ENCODE measurements at regions not wholly inside any gene's neighbourhood (a gene's known extent, or its start where the extent isn't known, plus 50 kb on each side); places are given as distances from the start of the nearest gene placed in this dataset.

DNA sequence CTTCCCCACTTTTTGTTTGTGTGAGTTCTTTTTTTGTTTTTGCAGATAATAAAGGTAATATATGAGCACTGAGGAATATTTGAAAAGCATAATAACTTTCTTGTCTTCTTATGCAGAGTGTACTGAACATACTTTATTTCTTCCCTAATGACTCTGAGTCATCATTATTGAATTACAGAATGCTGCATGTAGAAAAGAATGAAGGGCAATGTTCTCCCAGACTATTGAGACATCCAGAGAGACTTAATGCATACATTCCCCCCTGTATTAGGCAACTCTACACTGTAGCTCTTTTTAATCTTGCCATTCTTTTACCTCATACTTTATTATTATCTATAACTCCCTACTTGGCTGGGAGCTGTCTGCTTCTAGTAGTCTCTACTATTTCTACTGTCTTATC, 240.5 kb upstream of the ANKRD50 start:
- no peaks in the 10 kb centered on the region for H4K20me1 ChIP-seq (replicated peaks; ENCODE audit: control insufficient read depth, extremely low read depth, insufficient read depth, low read length)
- FAIRE-seq (peak; percentile 62), DNase-seq (ENCODE audit: low read depth, low spot score) (peak; percentile 49)
- H3K36me3 ChIP-seq (ENCODE audit: control insufficient read depth in 2 of 2, extremely low read depth in 1 of 2, insufficient read depth in 2 of 2, low read length in 2 of 2): no peaks in the 10 kb centered on the region
- BruUV-seq (replicated peaks): no TSS peak
- dilution Hi-C loops (cut with MboI; ENCODE audit: extremely low pct_ligation_motif_present, low sequenced_read_pairs) (no loop called here), intact Hi-C loops (cut with micrococcal nuclease) (no loop called here)
- H3K27ac ChIP-seq (ENCODE audit: insufficient read depth, low read depth, low read length): no peak overlapping the region
- peaks cover 27% of the 10 kb centered on the region for H3K4me1 ChIP-seq (ENCODE audit: control insufficient read depth, extremely low read depth, insufficient read depth, low read length)
- no peak overlapping the region for H2AFZ ChIP-seq (ENCODE audit: low read depth, low read length)
- POLR2A ChIA-PET: no interaction called here
- no peak overlapping the region for H3K4me2 ChIP-seq (ENCODE audit: insufficient read depth, low read length)
- no peaks in the 10 kb centered on the region for H3K9me1 ChIP-seq (replicated peaks; ENCODE audit: control insufficient read depth, extremely low read depth, insufficient read depth, low read length)
- H3K27me3 ChIP-seq (ENCODE audit: control insufficient read depth in 2 of 2, insufficient read depth in 2 of 2, low read length in 2 of 2): no peaks in the 10 kb centered on the region
- TF ChIP-seq JUN (IDR thresholded peaks at IDR 0.05; ENCODE audit: borderline replicate concordance, insufficient read depth, insufficient read length, low read depth) (peak; percentile 27), POLR2A (IDR thresholded peaks at IDR 0.05; ENCODE audit: low read depth, low read length) (no peak), FOS (IDR thresholded peaks at IDR 0.05; ENCODE audit: borderline replicate concordance, insufficient read depth, low read length) (peak; percentile 43), GATA2 (IDR thresholded peaks at IDR 0.05; ENCODE audit: insufficient read depth, insufficient read length, low read depth, low read length) (no peak), EZH2 (IDR thresholded peaks at IDR 0.05; ENCODE audit: borderline replicate concordance, low read depth, low read length, severe bottlenecking) (no peak), POLR2AphosphoS5 (IDR thresholded peaks at IDR 0.05; ENCODE audit: insufficient read depth, low read depth, low read length) (no peak), MYC (IDR thresholded peaks at IDR 0.05; ENCODE audit: low read depth, low read length) (no peak)
- TF ChIP-seq, protein P1, sequence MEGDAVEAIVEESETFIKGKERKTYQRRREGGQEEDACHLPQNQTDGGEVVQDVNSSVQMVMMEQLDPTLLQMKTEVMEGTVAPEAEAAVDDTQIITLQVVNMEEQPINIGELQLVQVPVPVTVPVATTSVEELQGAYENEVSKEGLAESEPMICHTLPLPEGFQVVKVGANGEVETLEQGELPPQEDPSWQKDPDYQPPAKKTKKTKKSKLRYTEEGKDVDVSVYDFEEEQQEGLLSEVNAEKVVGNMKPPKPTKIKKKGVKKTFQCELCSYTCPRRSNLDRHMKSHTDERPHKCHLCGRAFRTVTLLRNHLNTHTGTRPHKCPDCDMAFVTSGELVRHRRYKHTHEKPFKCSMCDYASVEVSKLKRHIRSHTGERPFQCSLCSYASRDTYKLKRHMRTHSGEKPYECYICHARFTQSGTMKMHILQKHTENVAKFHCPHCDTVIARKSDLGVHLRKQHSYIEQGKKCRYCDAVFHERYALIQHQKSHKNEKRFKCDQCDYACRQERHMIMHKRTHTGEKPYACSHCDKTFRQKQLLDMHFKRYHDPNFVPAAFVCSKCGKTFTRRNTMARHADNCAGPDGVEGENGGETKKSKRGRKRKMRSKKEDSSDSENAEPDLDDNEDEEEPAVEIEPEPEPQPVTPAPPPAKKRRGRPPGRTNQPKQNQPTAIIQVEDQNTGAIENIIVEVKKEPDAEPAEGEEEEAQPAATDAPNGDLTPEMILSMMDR (IDR thresholded peaks at IDR 0.05; ENCODE audit: extremely low read depth in 1 of 2, insufficient read depth in 1 of 2, low read depth in 1 of 2, low read length in 2 of 2): no peak
- TF ChIP-seq, protein P2, sequence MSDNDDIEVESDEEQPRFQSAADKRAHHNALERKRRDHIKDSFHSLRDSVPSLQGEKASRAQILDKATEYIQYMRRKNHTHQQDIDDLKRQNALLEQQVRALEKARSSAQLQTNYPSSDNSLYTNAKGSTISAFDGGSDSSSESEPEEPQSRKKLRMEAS (IDR thresholded peaks at IDR 0.05; ENCODE audit: insufficient read depth, insufficient read length): no peak
- H3K9ac ChIP-seq (replicated peaks; ENCODE audit: extremely low read depth, insufficient read depth, low read length): no peak overlapping the region
- no peaks in the 10 kb centered on the region for H3K79me2 ChIP-seq (ENCODE audit: control insufficient read depth, insufficient read depth, low read length)
- H3K4me3 ChIP-seq (replicated peaks in 1 of 3; ENCODE audit: insufficient read depth in 1 of 3, low read depth in 1 of 3, low read length in 3 of 3): no peak overlapping the region
- no peaks in the 10 kb centered on the region for H3K9me3 ChIP-seq (replicated peaks; ENCODE audit: control insufficient read depth, insufficient read depth, low read length)
- CTCF ChIA-PET: interaction anchor here (0.7 to 2.0 kb wide), 3 partner anchors 8 to 15 kb away, joined by 3 to 7 read pairs (median 4); no protein-coding TSS in a partner anchor
